Keratinocyte (primary cell): ENCODE measurements at regions not wholly inside any gene's neighbourhood (a gene's known extent, or its start where the extent isn't known, plus 50 kb on each side); places are given as distances from the start of the nearest gene placed in this dataset.

Experiments used
- DNase-seq: peaks from one replicate; pipeline ENCODE4 v3.0.0-alpha.2; 2011; ENCODE audit warnings: low read depth, missing footprints, low spot score
- FAIRE-seq: peaks from 2 replicates; lab custom pipeline; 2011; peaks lifted over from hg19 to GRCh38; lab: Jason Lieb, UNC
- H2AFZ ChIP-seq: 2 replicates; pipeline ENCODE4 v1.6.0; 2012; ENCODE audit warnings: low read length, control low read depth, inconsistent platforms; ENCODE audit not compliant: control insufficient read depth
- H3K27ac ChIP-seq: 2 replicates; pipeline ENCODE4 v1.5.1; 2011; ENCODE audit warnings: low read length; ENCODE audit not compliant: control insufficient read depth, insufficient read depth
- H3K27me3 ChIP-seq: 3 replicates; pipeline ENCODE4 v1.6.0; 2011; ENCODE audit warnings: low read length; ENCODE audit not compliant: control insufficient read depth, insufficient read depth; ENCODE audit errors: extremely low read depth
- H3K36me3 ChIP-seq, 2 experiments: 2 replicates in 1 of 2; 3 replicates in 1 of 2; pipeline ENCODE4 v1.5.1; 2011; ENCODE audit warnings: low read length in 2 of 2, mild to moderate bottlenecking in 1 of 2; ENCODE audit not compliant: control insufficient read depth in 2 of 2, insufficient read depth in 2 of 2; ENCODE audit errors: extremely low read depth in 1 of 2
- H3K4me1 ChIP-seq: 3 replicates; pipeline ENCODE4 v1.5.1; 2011; ENCODE audit warnings: low read length; ENCODE audit not compliant: control insufficient read depth, insufficient read depth; ENCODE audit errors: extremely low read depth
- H3K4me2 ChIP-seq: 3 replicates; pipeline ENCODE4 v1.6.0; 2011; ENCODE audit warnings: low read depth, low read length; ENCODE audit not compliant: control insufficient read depth, insufficient read depth; ENCODE audit errors: extremely low read depth
- H3K4me3 ChIP-seq, 3 experiments: fragments of 200-600 bp in 1 of 3; sonication (generic) in 1 of 3; 2 replicates in 2 of 3; 3 replicates in 1 of 3; pipeline ENCODE4 v1.5.1; 2011 to 2016; ENCODE audit warnings: low read length in 3 of 3, mild to moderate bottlenecking in 3 of 3, control low read depth in 2 of 3, inconsistent platforms in 1 of 3, low read depth in 1 of 3, mixed read lengths in 1 of 3, mixed run types in 1 of 3, moderate library complexity in 1 of 3; ENCODE audit not compliant: control insufficient read depth in 2 of 3, insufficient read depth in 2 of 3; ENCODE audit errors: extremely low read depth in 1 of 3
- H3K79me2 ChIP-seq: 2 replicates; pipeline ENCODE4 v1.6.0; 2012; ENCODE audit warnings: low read length; ENCODE audit not compliant: control insufficient read depth, insufficient read depth
- H3K9ac ChIP-seq: 3 replicates; pipeline ENCODE4 v1.6.0; 2011; ENCODE audit warnings: low read length; ENCODE audit not compliant: control insufficient read depth, insufficient read depth; ENCODE audit errors: extremely low read depth
- H3K9me1 ChIP-seq: 3 replicates; pipeline ENCODE4 v1.6.0; 2011; ENCODE audit warnings: low read length; ENCODE audit not compliant: control insufficient read depth, insufficient read depth; ENCODE audit errors: extremely low read depth
- H3K9me3 ChIP-seq: 2 replicates; pipeline ENCODE4 v1.5.1; 2012; ENCODE audit warnings: low read depth, low read length; ENCODE audit not compliant: control insufficient read depth
- H4K20me1 ChIP-seq: 3 replicates; pipeline ENCODE4 v1.6.0; 2011; ENCODE audit warnings: low read length; ENCODE audit not compliant: control insufficient read depth, insufficient read depth; ENCODE audit errors: extremely low read depth
- CTCF ChIP-seq, 3 experiments: IDR thresholded peaks in 1 of 3; conservative IDR thresholded peaks in 1 of 3; optimal IDR thresholded peaks in 1 of 3; 2 replicates in 2 of 3; 3 replicates in 1 of 3; pipeline versions ENCODE3 to v1.5.1; 2011; ENCODE audit warnings: low read length in 3 of 3, mild to moderate bottlenecking in 3 of 3, moderate library complexity in 2 of 3, control low read depth in 1 of 3, inconsistent platforms in 1 of 3; ENCODE audit not compliant: insufficient read depth in 2 of 3; ENCODE audit errors: extremely low read depth in 1 of 3
- EZH2 ChIP-seq: IDR thresholded peaks from one replicate; pipeline ENCODE4 v1.6.1; 2012; ENCODE audit warnings: inconsistent platforms, mild to moderate bottlenecking, low read length, moderate library complexity
- dilution Hi-C: fragments of 300-500 bp; cut with MboI; formaldehyde crosslinking; loops from one replicate; pipeline ENCODE4 v1.7.0; 2020; ENCODE audit warnings: low sequenced_read_pairs; ENCODE audit not compliant: extremely low pct_ligation_motif_present

- Histone ChIP-seq H3K9me3 (peaks cover 9% of the 10 kb centered on the region), H3K79me2 (no peaks in the 10 kb centered on the region), H3K9ac (no peak overlapping the region), H2AFZ (no peak overlapping the region), H3K27ac (no peak overlapping the region), H3K36me3 (no peaks in the 10 kb centered on the region), H3K4me3 (no peak overlapping the region), H4K20me1 (no peaks in the 10 kb centered on the region), H3K27me3 (no peaks in the 10 kb centered on the region), H3K4me1 (no peaks in the 10 kb centered on the region), H3K4me2 (no peak overlapping the region), H3K9me1 (no peaks in the 10 kb centered on the region)
- dilution Hi-C loops: no loop called here
- FAIRE-seq: no peak
- TF ChIP-seq CTCF (optimal IDR thresholded peaks at IDR 0.05 in 1 of 3, IDR thresholded peaks at IDR 0.05 in 1 of 3, conservative IDR thresholded peaks at IDR 0.05 in 1 of 3; ENCODE audit: extremely low read depth in 1 of 3, insufficient read depth in 2 of 3, low read length in 3 of 3): no peak
- no peak for TF ChIP-seq EZH2
- no peak for DNase-seq
Observed at GRCh38 chr22:47295226-47295901, 532.9 kb downstream of the TBC1D22A start.

GRCh38 chr22:47294576-47294975, 532.1 kb downstream of the TBC1D22A start:
- no peak for TF ChIP-seq EZH2
- TF ChIP-seq CTCF (optimal IDR thresholded peaks at IDR 0.05 in 1 of 3, IDR thresholded peaks at IDR 0.05 in 1 of 3, conservative IDR thresholded peaks at IDR 0.05 in 1 of 3; ENCODE audit: extremely low read depth in 1 of 3, insufficient read depth in 2 of 3, low read length in 3 of 3): no peak
- no peaks in the 10 kb centered on the region for H3K79me2 ChIP-seq
- no peak for FAIRE-seq
- no peaks in the 10 kb centered on the region for H3K4me1 ChIP-seq
- H3K4me2 ChIP-seq: no peak overlapping the region
- no peak overlapping the region for H2AFZ ChIP-seq
- H3K9ac ChIP-seq: no peak overlapping the region
- no peaks in the 10 kb centered on the region for H3K27me3 ChIP-seq
- no peak overlapping the region for H3K27ac ChIP-seq
- no peaks in the 10 kb centered on the region for H4K20me1 ChIP-seq
- dilution Hi-C loops: no loop called here
- DNase-seq: no peak
- no peaks in the 10 kb centered on the region for H3K36me3 ChIP-seq
- H3K9me3 ChIP-seq: peaks cover 7% of the 10 kb centered on the region
- no peaks in the 10 kb centered on the region for H3K9me1 ChIP-seq
- H3K4me3 ChIP-seq: no peak overlapping the region
